Chondrocyte (in vitro differentiated cells): ENCODE measurements at regions not wholly inside any gene's neighbourhood (a gene's known extent, or its start where the extent isn't known, plus 50 kb on each side); places are given as distances from the start of the nearest gene placed in this dataset.
A peak's percentile ranks its signal among the peaks of the same experiment; 100 is the strongest.

Experiments
- DNase-seq: peaks from one replicate; pipeline ENCODE4 v3.0.0; 2021; ENCODE audit warnings: mixed read lengths, low spot score
- H3K27ac Mint-ChIP-seq: one replicate; pipeline ENCODE4 v1.8.0; 2021; ENCODE audit warnings: mild to moderate bottlenecking, moderate library complexity, mixed read lengths; ENCODE audit not compliant: unreplicated experiment
- H3K27me3 Mint-ChIP-seq: 2 replicates; pipeline ENCODE4 v1.8.0; 2021; ENCODE audit warnings: low read depth, mixed read lengths
- H3K36me3 Mint-ChIP-seq: 2 replicates; pipeline ENCODE4 v1.8.0; 2021; ENCODE audit warnings: low read depth, mixed read lengths
- H3K4me1 Mint-ChIP-seq: 2 replicates; pipeline ENCODE4 v1.8.0; 2021; ENCODE audit warnings: low read depth, mild to moderate bottlenecking, mixed read lengths
- H3K4me3 Mint-ChIP-seq: one replicate; pipeline ENCODE4 v1.8.0; 2021; ENCODE audit warnings: mild to moderate bottlenecking, moderate library complexity, mixed read lengths; ENCODE audit not compliant: unreplicated experiment
- H3K9me3 Mint-ChIP-seq: 2 replicates; pipeline ENCODE4 v1.8.0; 2021; ENCODE audit warnings: low read depth, mixed read lengths
- TF ChIP-seq, protein P1 (sequence below): fragments of 200-600 bp; sonication (generic); IDR thresholded peaks from 2 replicates; pipeline ENCODE4 v1.5.0; 2021; ENCODE audit warnings: antibody characterized with exemption, mild to moderate bottlenecking, moderate library complexity

DNA sequence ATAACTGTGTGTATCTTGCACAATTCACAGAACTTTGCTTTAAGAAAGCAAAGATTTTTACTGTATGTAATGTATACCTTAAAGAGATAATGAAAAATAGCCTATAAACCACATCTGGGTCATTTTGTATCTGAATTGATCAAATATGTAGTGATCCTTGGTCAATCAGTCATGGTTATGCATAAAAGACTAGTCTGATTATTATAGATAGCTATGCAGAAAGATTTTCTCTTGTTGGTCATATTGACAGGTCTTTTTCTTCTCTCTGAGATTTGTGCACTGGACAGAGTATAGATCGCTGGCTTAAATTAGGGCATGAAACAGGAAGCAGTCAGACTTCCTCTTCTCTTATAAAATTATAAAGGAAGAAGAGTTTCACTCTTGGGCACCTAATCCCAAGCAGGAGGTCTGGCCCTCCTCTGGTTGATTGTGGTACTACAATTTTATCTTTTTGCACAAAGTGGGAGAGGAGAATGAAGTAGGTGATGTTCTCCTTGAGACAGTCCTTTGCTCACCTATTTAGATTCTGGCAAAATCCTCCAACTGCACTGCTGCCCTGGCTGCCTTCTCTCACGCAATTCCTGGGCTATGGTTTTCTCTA is 380.9 kb upstream of the RGS17 start:
- no peaks in the 10 kb centered on the region for H3K4me1 Mint-ChIP-seq
- no peak for DNase-seq

DNA sequence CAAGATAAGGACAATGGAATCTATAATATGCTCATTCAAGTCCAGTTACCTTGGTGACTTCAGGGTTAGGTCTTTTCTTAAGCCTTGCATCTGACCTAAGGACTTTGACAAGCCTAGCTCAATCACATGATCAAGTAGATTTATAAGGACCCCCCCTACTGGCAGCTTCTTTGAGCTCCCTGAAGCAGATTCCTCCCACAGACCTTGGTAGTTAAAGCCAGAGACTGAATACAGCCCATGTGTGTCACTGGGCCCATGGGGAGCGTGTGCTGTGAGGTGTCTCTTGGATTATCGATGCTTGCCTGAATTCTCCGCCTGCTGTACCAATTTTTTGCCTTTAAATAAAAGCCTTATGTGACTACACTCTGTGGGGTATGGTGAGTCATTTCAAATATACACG is 372.7 kb upstream of the RGS17 start:
- TF ChIP-seq, protein P1, sequence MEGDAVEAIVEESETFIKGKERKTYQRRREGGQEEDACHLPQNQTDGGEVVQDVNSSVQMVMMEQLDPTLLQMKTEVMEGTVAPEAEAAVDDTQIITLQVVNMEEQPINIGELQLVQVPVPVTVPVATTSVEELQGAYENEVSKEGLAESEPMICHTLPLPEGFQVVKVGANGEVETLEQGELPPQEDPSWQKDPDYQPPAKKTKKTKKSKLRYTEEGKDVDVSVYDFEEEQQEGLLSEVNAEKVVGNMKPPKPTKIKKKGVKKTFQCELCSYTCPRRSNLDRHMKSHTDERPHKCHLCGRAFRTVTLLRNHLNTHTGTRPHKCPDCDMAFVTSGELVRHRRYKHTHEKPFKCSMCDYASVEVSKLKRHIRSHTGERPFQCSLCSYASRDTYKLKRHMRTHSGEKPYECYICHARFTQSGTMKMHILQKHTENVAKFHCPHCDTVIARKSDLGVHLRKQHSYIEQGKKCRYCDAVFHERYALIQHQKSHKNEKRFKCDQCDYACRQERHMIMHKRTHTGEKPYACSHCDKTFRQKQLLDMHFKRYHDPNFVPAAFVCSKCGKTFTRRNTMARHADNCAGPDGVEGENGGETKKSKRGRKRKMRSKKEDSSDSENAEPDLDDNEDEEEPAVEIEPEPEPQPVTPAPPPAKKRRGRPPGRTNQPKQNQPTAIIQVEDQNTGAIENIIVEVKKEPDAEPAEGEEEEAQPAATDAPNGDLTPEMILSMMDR: peak; percentile 10
- H3K27ac Mint-ChIP-seq: no peak overlapping the region
- H3K4me1 Mint-ChIP-seq: no peaks in the 10 kb centered on the region
- no peak overlapping the region for H3K4me3 Mint-ChIP-seq
- no peak for DNase-seq
- H3K9me3 Mint-ChIP-seq: peaks cover 8% of the 10 kb centered on the region
- no peaks in the 10 kb centered on the region for H3K27me3 Mint-ChIP-seq
- no peaks in the 10 kb centered on the region for H3K36me3 Mint-ChIP-seq

More for the DNA sequence above, 380.9 kb upstream of the RGS17 start:
- Mint-ChIP-seq H3K27me3 (peaks cover 9% of the 10 kb centered on the region), H3K27ac (no peak overlapping the region), H3K4me3 (no peak overlapping the region), H3K9me3 (peaks cover 3% of the 10 kb centered on the region), H3K36me3 (no peaks in the 10 kb centered on the region)
- TF ChIP-seq, protein P1: peak; percentile 79

DNA sequence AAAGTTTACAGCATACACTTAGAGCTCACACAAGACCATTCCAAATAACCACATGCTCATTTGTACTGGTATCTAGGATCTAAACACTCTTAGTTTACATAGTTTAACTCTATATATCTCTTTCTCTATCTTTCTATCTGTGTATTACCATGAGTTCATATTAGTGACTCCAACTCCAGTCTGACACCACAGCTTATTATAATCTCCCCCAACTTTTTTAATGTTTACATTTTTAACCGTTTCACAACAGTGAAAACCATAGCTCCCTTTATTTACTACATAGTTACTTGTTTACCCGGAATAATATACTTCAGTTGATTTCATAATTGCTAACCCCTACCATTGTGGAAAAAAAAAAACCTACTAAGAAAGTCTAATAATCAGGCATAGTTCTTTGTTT is 362.4 kb upstream of the RGS17 start:
- Mint-ChIP-seq H3K27me3 (peaks cover 3% of the 10 kb centered on the region), H3K9me3 (peaks cover 16% of the 10 kb centered on the region), H3K36me3 (no peaks in the 10 kb centered on the region), H3K4me3 (no peak overlapping the region), H3K4me1 (no peaks in the 10 kb centered on the region), H3K27ac (no peak overlapping the region)
- TF ChIP-seq, protein P1: no peak
- no peak for DNase-seq

DNA sequence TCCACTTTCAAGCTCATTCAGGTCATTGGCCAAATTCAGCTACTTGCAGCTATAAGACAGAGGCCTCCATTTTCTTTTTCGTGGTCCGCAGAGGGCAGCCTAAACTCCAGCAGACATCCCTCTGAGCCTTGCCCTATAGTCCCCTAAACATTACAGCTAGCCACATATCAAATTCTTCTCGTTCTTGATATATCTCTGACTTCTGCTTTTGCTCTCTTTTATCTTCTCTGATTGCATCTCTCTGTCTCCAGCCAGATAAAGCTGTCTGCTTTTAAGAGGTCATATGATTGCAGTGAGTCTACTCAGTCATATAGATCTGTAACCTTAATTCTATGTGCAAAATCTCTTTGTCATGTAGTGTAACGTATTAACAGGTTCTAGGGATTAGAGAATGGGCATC is 358.4 kb upstream of the RGS17 start:
- H3K4me3 Mint-ChIP-seq: no peak overlapping the region
- H3K27ac Mint-ChIP-seq: no peak overlapping the region
- peaks cover 3% of the 10 kb centered on the region for H3K27me3 Mint-ChIP-seq
- no peak for DNase-seq
- no peaks in the 10 kb centered on the region for H3K36me3 Mint-ChIP-seq
- peaks cover 7% of the 10 kb centered on the region for H3K9me3 Mint-ChIP-seq
- TF ChIP-seq, protein P1: no peak
- H3K4me1 Mint-ChIP-seq: no peaks in the 10 kb centered on the region

DNA sequence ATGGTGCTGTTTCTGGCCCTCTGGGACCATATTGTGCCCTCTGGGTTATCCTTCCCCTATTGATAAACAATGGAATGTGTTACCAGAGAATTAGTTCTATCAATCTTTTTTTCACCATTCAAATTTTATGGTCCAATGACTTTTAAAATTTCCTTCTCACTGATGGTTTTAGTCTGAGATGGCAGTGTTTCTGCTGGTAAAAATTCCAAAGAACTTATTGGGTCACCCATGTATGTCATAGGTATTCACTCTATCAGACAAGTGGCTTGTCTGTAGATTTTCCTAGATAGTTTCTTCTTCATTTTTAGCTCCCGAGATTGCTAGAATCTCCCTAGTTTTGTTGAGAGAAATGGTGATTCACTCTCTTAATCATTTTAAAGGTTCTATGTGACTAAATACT is 357.2 kb upstream of the RGS17 start:
- TF ChIP-seq, protein P1: no peak
- DNase-seq: no peak
- no peaks in the 10 kb centered on the region for H3K36me3 Mint-ChIP-seq
- no peak overlapping the region for H3K4me3 Mint-ChIP-seq
- H3K27ac Mint-ChIP-seq: no peak overlapping the region
- peaks cover 9% of the 10 kb centered on the region for H3K9me3 Mint-ChIP-seq
- peaks cover 3% of the 10 kb centered on the region for H3K27me3 Mint-ChIP-seq
- H3K4me1 Mint-ChIP-seq: no peaks in the 10 kb centered on the region
